H9 (cell line): ENCODE measurements at regions not wholly inside any gene's neighbourhood (a gene's known extent, or its start where the extent isn't known, plus 50 kb on each side); places are given as distances from the start of the nearest gene placed in this dataset.

Experiments
- DNase-seq: peaks from one replicate; pipeline ENCODE4 v3.0.0-alpha.2; 2017
- H2AFZ ChIP-seq: one replicate; pipeline ENCODE4 v1.6.1; 2013; ENCODE audit warnings: mild to moderate bottlenecking, low read length, control low read depth, moderate library complexity
- H2AK5ac ChIP-seq: 2 replicates; pipeline ENCODE4 v1.6.1; 2013; ENCODE audit warnings: low read length, control low read depth, mixed read lengths; ENCODE audit not compliant: insufficient read length
- H2BK120ac ChIP-seq: one replicate; pipeline ENCODE4 v1.6.1; 2013; ENCODE audit warnings: low read depth, mild to moderate bottlenecking, low read length, control low read depth, inconsistent platforms; ENCODE audit not compliant: poor library complexity, severe bottlenecking
- H2BK12ac ChIP-seq: 2 replicates; pipeline ENCODE4 v1.6.1; 2013; ENCODE audit warnings: low read length, control low read depth, mixed read lengths, low read depth; ENCODE audit not compliant: insufficient read length
- H2BK15ac ChIP-seq: 2 replicates; pipeline ENCODE4 v1.6.1; 2013; ENCODE audit warnings: low read depth, low read length, control low read depth
- H2BK20ac ChIP-seq: one replicate; pipeline ENCODE4 v1.6.1; 2013; ENCODE audit warnings: low read depth, mild to moderate bottlenecking, low read length, control low read depth, inconsistent platforms; ENCODE audit not compliant: poor library complexity, severe bottlenecking
- H2BK5ac ChIP-seq: 2 replicates; pipeline ENCODE4 v1.6.1; 2013; ENCODE audit warnings: low read length, control low read depth, mixed read lengths; ENCODE audit not compliant: insufficient read length
- H3K14ac ChIP-seq: 2 replicates; pipeline ENCODE4 v1.6.1; 2013; ENCODE audit warnings: low read length, control low read depth; ENCODE audit not compliant: insufficient read depth
- H3K18ac ChIP-seq: 2 replicates; pipeline ENCODE4 v1.6.1; 2013; ENCODE audit warnings: low read depth, mild to moderate bottlenecking, mixed read lengths, low read length, control low read depth; ENCODE audit not compliant: insufficient read length
- H3K23ac ChIP-seq: 2 replicates; pipeline ENCODE4 v1.6.1; 2013; ENCODE audit warnings: low read length, control low read depth, mixed read lengths, low read depth; ENCODE audit not compliant: insufficient read length
- H3K23me2 ChIP-seq: 2 replicates; pipeline ENCODE4 v1.6.1; 2013; ENCODE audit warnings: low read depth, mild to moderate bottlenecking, mixed read lengths, low read length, control low read depth; ENCODE audit not compliant: insufficient read length, poor library complexity, severe bottlenecking
- H3K27ac ChIP-seq: 2 replicates; pipeline ENCODE4 v1.5.1; 2013; ENCODE audit warnings: low read length, control low read depth, mixed read lengths, low read depth; ENCODE audit not compliant: insufficient read length
- H3K27me3 ChIP-seq: 2 replicates; pipeline ENCODE4 v1.6.1; 2013; ENCODE audit warnings: low read length, control low read depth, inconsistent platforms; ENCODE audit not compliant: insufficient read depth
- H3K4ac ChIP-seq: 2 replicates; pipeline ENCODE4 v1.6.1; 2013; ENCODE audit warnings: low read depth, mild to moderate bottlenecking, control low read depth, inconsistent platforms, low read length, moderate library complexity
- H3K4me1 ChIP-seq: 2 replicates; pipeline ENCODE4 v1.6.1; 2013; ENCODE audit warnings: low read length, control low read depth, inconsistent platforms; ENCODE audit not compliant: insufficient read depth
- H3K4me2 ChIP-seq: 2 replicates; pipeline ENCODE4 v1.6.1; 2013; ENCODE audit warnings: low read length, control low read depth, mixed read lengths; ENCODE audit not compliant: insufficient read length, insufficient read depth
- H3K56ac ChIP-seq: 2 replicates; pipeline ENCODE4 v1.6.1; 2013; ENCODE audit warnings: low read depth, mild to moderate bottlenecking, mixed read lengths, low read length, control low read depth; ENCODE audit not compliant: insufficient read length
- H3K79me1 ChIP-seq: 2 replicates; pipeline ENCODE4 v1.6.1; 2013; ENCODE audit warnings: low read depth, mild to moderate bottlenecking, moderate library complexity, low read length, control low read depth, inconsistent platforms; ENCODE audit not compliant: insufficient read depth, poor library complexity, severe bottlenecking
- H3K79me2 ChIP-seq: 2 replicates; pipeline ENCODE4 v1.6.1; 2013; ENCODE audit warnings: low read length, control low read depth, inconsistent platforms; ENCODE audit not compliant: insufficient read depth
- H3K9ac ChIP-seq: 2 replicates; pipeline ENCODE4 v1.6.1; 2013; ENCODE audit warnings: low read length, control low read depth, mixed read lengths; ENCODE audit not compliant: insufficient read length; ENCODE audit errors: extremely low read depth
- H3K9me3 ChIP-seq: one replicate; pipeline ENCODE4 v1.6.1; 2013; ENCODE audit warnings: low read depth, low read length, inconsistent platforms; ENCODE audit not compliant: control insufficient read depth
- H3T11ph ChIP-seq: one replicate; pipeline ENCODE4 v1.6.1; 2013; ENCODE audit warnings: mild to moderate bottlenecking, low read length, control low read depth, inconsistent platforms
- H4K20me1 ChIP-seq: one replicate; pipeline ENCODE4 v1.6.1; 2013; ENCODE audit not compliant: control insufficient read depth, insufficient read length, insufficient read depth
- H4K5ac ChIP-seq: 2 replicates; pipeline ENCODE4 v1.6.1; 2013; ENCODE audit warnings: low read depth, mild to moderate bottlenecking, mixed read lengths, low read length, control low read depth; ENCODE audit not compliant: insufficient read length
- H4K8ac ChIP-seq: replicated peaks from 2 replicates; pipeline ENCODE4 v1.6.1; 2013; ENCODE audit warnings: low read length, control low read depth, mixed read lengths, low read depth; ENCODE audit not compliant: insufficient read length
- H4K91ac ChIP-seq: 2 replicates; pipeline ENCODE4 v1.6.1; 2013; ENCODE audit warnings: low read depth, mild to moderate bottlenecking, moderate library complexity, mixed read lengths, low read length, control low read depth; ENCODE audit not compliant: insufficient read length
- H3K27ac Mint-ChIP-seq, 3 experiments: 2 replicates in 2 of 3; 3 replicates in 1 of 3; pipeline ENCODE4 v1.8.0; 2020 to 2021; ENCODE audit warnings: mixed read lengths in 3 of 3, mild to moderate bottlenecking in 1 of 3, moderate library complexity in 1 of 3
- H3K27me3 Mint-ChIP-seq: 2 replicates; pipeline ENCODE4 v1.8.0; 2021; ENCODE audit warnings: low read depth, mild to moderate bottlenecking, moderate library complexity, mixed read lengths
- H3K36me3 Mint-ChIP-seq, 3 experiments: 2 replicates in 2 of 3; 3 replicates in 1 of 3; pipeline ENCODE4 v1.8.0; 2020 to 2021; ENCODE audit warnings: low read depth in 3 of 3, mixed read lengths in 3 of 3; ENCODE audit not compliant: insufficient read depth in 1 of 3
- H3K4me1 Mint-ChIP-seq, 2 experiments: 2 replicates each; pipeline ENCODE4 v1.8.0; 2020; ENCODE audit warnings: mixed read lengths in 2 of 2
- H3K4me3 Mint-ChIP-seq, 2 experiments: 2 replicates in 1 of 2; 3 replicates in 1 of 2; pipeline ENCODE4 v1.8.0; 2020 to 2021; ENCODE audit warnings: mild to moderate bottlenecking in 2 of 2, mixed read lengths in 2 of 2, moderate library complexity in 1 of 2
- H3K9me3 Mint-ChIP-seq, 2 experiments: 2 replicates in 1 of 2; 3 replicates in 1 of 2; pipeline ENCODE4 v1.8.0; 2020; ENCODE audit warnings: mild to moderate bottlenecking in 2 of 2, mixed read lengths in 2 of 2, moderate library complexity in 1 of 2
- WGBS: extraction: QIAGEN DNeasy Blood & Tissue Kit; methylation state at CpG from one replicate; pipeline ENCODE4 v1.1.7; 2013; ENCODE audit warnings: missing lambda C conversion rate, low lambda C conversion rate, mixed read lengths; ENCODE audit not compliant: insufficient read length; ENCODE audit errors: extremely low coverage; 5-methylcytosine and 5-hydroxymethylcytosine counted together
- TF ChIP-seq, protein P1 (sequence below): fragments of 200-600 bp; sonication (generic); conservative IDR thresholded peaks from 3 replicates; pipeline ENCODE4 v1.8.0; 2021; ENCODE audit warnings: antibody characterized with exemption, mild to moderate bottlenecking

DNA sequence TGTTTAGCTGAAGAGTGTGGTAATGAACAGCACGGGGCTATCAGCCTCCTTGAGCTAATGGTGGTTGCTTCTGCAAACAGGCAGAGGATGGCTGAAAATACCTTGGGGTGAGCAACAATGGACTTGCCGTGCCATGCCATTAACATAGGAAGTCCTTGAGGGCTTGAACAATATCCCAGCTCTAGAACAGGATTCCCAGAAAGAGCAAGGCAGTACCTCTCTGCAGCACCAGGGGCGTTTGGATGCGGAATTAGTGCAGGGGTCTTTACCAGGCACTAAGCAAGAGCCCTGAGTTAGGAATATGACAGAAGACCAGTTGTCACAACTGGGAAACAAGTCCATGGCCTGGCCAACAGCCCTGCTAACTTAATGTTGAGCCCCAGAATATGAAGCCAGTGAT, 143.2 kb upstream of the COBL start:
- H3K56ac ChIP-seq, result no peak overlapping the region
- peak; percentile 67 for DNase-seq
- TF ChIP-seq, protein P1, sequence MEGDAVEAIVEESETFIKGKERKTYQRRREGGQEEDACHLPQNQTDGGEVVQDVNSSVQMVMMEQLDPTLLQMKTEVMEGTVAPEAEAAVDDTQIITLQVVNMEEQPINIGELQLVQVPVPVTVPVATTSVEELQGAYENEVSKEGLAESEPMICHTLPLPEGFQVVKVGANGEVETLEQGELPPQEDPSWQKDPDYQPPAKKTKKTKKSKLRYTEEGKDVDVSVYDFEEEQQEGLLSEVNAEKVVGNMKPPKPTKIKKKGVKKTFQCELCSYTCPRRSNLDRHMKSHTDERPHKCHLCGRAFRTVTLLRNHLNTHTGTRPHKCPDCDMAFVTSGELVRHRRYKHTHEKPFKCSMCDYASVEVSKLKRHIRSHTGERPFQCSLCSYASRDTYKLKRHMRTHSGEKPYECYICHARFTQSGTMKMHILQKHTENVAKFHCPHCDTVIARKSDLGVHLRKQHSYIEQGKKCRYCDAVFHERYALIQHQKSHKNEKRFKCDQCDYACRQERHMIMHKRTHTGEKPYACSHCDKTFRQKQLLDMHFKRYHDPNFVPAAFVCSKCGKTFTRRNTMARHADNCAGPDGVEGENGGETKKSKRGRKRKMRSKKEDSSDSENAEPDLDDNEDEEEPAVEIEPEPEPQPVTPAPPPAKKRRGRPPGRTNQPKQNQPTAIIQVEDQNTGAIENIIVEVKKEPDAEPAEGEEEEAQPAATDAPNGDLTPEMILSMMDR, result peak; percentile 58
- no peak overlapping the region for H3K18ac ChIP-seq
- no peak overlapping the region for H2AFZ ChIP-seq
- H3K27ac ChIP-seq, result no peak overlapping the region
- H2BK15ac ChIP-seq, result no peak overlapping the region
- peaks cover 0 to 3% (median 0%) of the 10 kb centered on the region in 3 experiments; a peak in 1 of 7 replicates for H3K36me3 Mint-ChIP-seq
- no peaks in the 10 kb centered on the region for H3K23me2 ChIP-seq
- peaks cover 41 to 45% of the 10 kb centered on the region in 2 experiments for H3K4me1 Mint-ChIP-seq
- no peak overlapping the region for H4K8ac ChIP-seq
- peaks cover 14% of the 10 kb centered on the region for H3K27me3 Mint-ChIP-seq
- no peak overlapping the region for H2AK5ac ChIP-seq
- no peak overlapping the region for H4K91ac ChIP-seq
- H3K79me1 ChIP-seq, result no peaks in the 10 kb centered on the region
- H3K9ac ChIP-seq, result no peak overlapping the region
- H3K9me3 Mint-ChIP-seq, result no peaks in the 10 kb centered on the region
- H4K5ac ChIP-seq, result no peak overlapping the region
- H3K79me2 ChIP-seq, result no peaks in the 10 kb centered on the region
- H2BK12ac ChIP-seq, result no peak overlapping the region
- H3K4ac ChIP-seq, result no peak overlapping the region
- H2BK120ac ChIP-seq, result no peak overlapping the region
- no peak overlapping the region for H3T11ph ChIP-seq
- peaks cover 2% of the 10 kb centered on the region; the same call in 1 of the 2 replicates for H3K4me1 ChIP-seq
- H4K20me1 ChIP-seq, result no peaks in the 10 kb centered on the region
- H3K4me3 Mint-ChIP-seq, result no peak overlapping the region
- no peak overlapping the region for H3K14ac ChIP-seq
- H3K27me3 ChIP-seq, result no peaks in the 10 kb centered on the region
- H2BK20ac ChIP-seq, result no peak overlapping the region
- no peak overlapping the region for H3K4me2 ChIP-seq
- no peak overlapping the region for H2BK5ac ChIP-seq
- WGBS, result no CpG with 5 or more reads among the region's 4 CpGs
- H3K23ac ChIP-seq, result no peak overlapping the region
- H3K27ac Mint-ChIP-seq, result 0 out of 7 replicates have a peak overlapping the region, but pooled peaks of 1 of the 3 experiments have one; percentile 13
- no peaks in the 10 kb centered on the region for H3K9me3 ChIP-seq
